ENCODE measurements at regions not wholly inside any gene's neighbourhood (a gene's known extent, or its start where the extent isn't known, plus 50 kb on each side); places are given as distances from the start of the nearest gene placed in this dataset.

- Histone ChIP-seq H3F3A (ENCODE audit: insufficient read depth, low read length) (no peaks in the 10 kb centered on the region), H3K27ac (ENCODE audit: low read length) (no peak overlapping the region), H3K9me2 (replicated peaks; ENCODE audit: insufficient read depth, low read length) (no peaks in the 10 kb centered on the region), H3K9me3 (replicated peaks; ENCODE audit: insufficient read depth, low read length) (no peaks in the 10 kb centered on the region), H2AFZ (ENCODE audit: low read length) (no peak overlapping the region), H4K20me1 (ENCODE audit: insufficient read depth, low read length) (no peaks in the 10 kb centered on the region), H3K36me3 (replicated peaks; ENCODE audit: insufficient read depth, low read length) (no peaks in the 10 kb centered on the region), H3K27me3 (replicated peaks; ENCODE audit: insufficient read depth, low read length) (no peaks in the 10 kb centered on the region), H3K4me1 (ENCODE audit: low read length) (no peaks in the 10 kb centered on the region), H3K4me2 (ENCODE audit: low read depth, low read length) (no peak overlapping the region), H3K4me3 (ENCODE audit: low read length) (no peak overlapping the region), H3K9ac (ENCODE audit: low read length) (no peak overlapping the region), H3K79me2 (ENCODE audit: low read length) (no peaks in the 10 kb centered on the region)
- DNase-seq, result no peak
- TF ChIP-seq EZH2 (optimal IDR thresholded peaks at IDR 0.05; ENCODE audit: low read depth, low read length), result no peak
- TF ChIP-seq EZH2phosphoT487 (IDR thresholded peaks at IDR 0.05; ENCODE audit: low read length), result no peak
- TF ChIP-seq CTCF (IDR thresholded peaks at IDR 0.05; ENCODE audit: low read length), result no peak
Measured at GRCh38 chrX:69073241-69073640, 92.0 kb downstream of the PJA1 start.

- Histone ChIP-seq H3K9me2 (replicated peaks; ENCODE audit: insufficient read depth, low read length) (no peaks in the 10 kb centered on the region), H3K27ac (ENCODE audit: low read length) (no peak overlapping the region), H3K9ac (ENCODE audit: low read length) (no peak overlapping the region), H3F3A (ENCODE audit: insufficient read depth, low read length) (no peaks in the 10 kb centered on the region), H3K27me3 (replicated peaks; ENCODE audit: insufficient read depth, low read length) (no peaks in the 10 kb centered on the region), H3K4me2 (ENCODE audit: low read depth, low read length) (no peak overlapping the region), H3K36me3 (replicated peaks; ENCODE audit: insufficient read depth, low read length) (no peaks in the 10 kb centered on the region), H2AFZ (ENCODE audit: low read length) (no peak overlapping the region), H3K9me3 (replicated peaks; ENCODE audit: insufficient read depth, low read length) (no peaks in the 10 kb centered on the region), H3K4me1 (ENCODE audit: low read length) (no peaks in the 10 kb centered on the region), H3K79me2 (ENCODE audit: low read length) (no peaks in the 10 kb centered on the region), H3K4me3 (ENCODE audit: low read length) (no peak overlapping the region), H4K20me1 (ENCODE audit: insufficient read depth, low read length) (no peaks in the 10 kb centered on the region)
- TF ChIP-seq EZH2phosphoT487 (IDR thresholded peaks at IDR 0.05; ENCODE audit: low read length) (no peak), EZH2 (optimal IDR thresholded peaks at IDR 0.05; ENCODE audit: low read depth, low read length) (no peak), CTCF (IDR thresholded peaks at IDR 0.05; ENCODE audit: low read length) (no peak)
- no peak for DNase-seq
Measured at GRCh38 chrX:69072486-69073006, 92.7 kb downstream of the PJA1 start.

- Histone ChIP-seq H3K27ac (ENCODE audit: low read length) (no peak overlapping the region), H3K36me3 (replicated peaks; ENCODE audit: insufficient read depth, low read length) (no peaks in the 10 kb centered on the region), H3K4me1 (ENCODE audit: low read length) (no peaks in the 10 kb centered on the region), H4K20me1 (ENCODE audit: insufficient read depth, low read length) (no peaks in the 10 kb centered on the region), H2AFZ (ENCODE audit: low read length) (no peak overlapping the region), H3F3A (ENCODE audit: insufficient read depth, low read length) (no peaks in the 10 kb centered on the region), H3K9me3 (replicated peaks; ENCODE audit: insufficient read depth, low read length) (no peaks in the 10 kb centered on the region), H3K79me2 (ENCODE audit: low read length) (no peaks in the 10 kb centered on the region), H3K4me3 (ENCODE audit: low read length) (no peak overlapping the region), H3K4me2 (ENCODE audit: low read depth, low read length) (no peak overlapping the region), H3K9ac (ENCODE audit: low read length) (no peak overlapping the region), H3K9me2 (replicated peaks; ENCODE audit: insufficient read depth, low read length) (no peaks in the 10 kb centered on the region), H3K27me3 (replicated peaks; ENCODE audit: insufficient read depth, low read length) (no peaks in the 10 kb centered on the region)
- no peak for DNase-seq
- no peak for TF ChIP-seq EZH2 (optimal IDR thresholded peaks at IDR 0.05; ENCODE audit: low read depth, low read length)
- no peak for TF ChIP-seq EZH2phosphoT487 (IDR thresholded peaks at IDR 0.05; ENCODE audit: low read length)
- TF ChIP-seq CTCF (IDR thresholded peaks at IDR 0.05; ENCODE audit: low read length), result no peak
Measured at GRCh38 chrX:69070949-69071650, 94.2 kb downstream of the PJA1 start.

All from MM.1S (cell line).